ENCODE measurements at regions not wholly inside any gene's neighbourhood (a gene's known extent, or its start where the extent isn't known, plus 50 kb on each side); places are given as distances from the start of the nearest gene placed in this dataset.

DNA sequence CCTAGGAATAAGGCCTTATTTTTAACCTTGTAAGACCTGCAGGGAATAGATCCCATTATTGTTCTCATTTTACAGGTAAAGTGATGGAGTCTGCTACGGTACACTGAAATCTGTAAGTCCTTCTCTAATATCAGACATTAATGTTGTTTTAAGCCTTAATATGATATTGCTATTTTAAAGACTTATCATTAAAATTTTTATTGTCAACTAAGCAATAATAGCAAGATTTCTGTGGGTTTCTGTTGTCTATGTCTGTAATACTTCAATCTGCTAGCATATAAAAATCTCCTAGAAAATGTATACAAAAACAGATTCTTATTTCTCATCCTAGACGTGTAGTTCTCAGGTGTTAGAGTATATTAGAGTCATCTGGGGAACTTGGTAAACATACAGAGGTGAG, 317.5 kb upstream of the TENM4 start:
- TF ChIP-seq, protein P1, sequence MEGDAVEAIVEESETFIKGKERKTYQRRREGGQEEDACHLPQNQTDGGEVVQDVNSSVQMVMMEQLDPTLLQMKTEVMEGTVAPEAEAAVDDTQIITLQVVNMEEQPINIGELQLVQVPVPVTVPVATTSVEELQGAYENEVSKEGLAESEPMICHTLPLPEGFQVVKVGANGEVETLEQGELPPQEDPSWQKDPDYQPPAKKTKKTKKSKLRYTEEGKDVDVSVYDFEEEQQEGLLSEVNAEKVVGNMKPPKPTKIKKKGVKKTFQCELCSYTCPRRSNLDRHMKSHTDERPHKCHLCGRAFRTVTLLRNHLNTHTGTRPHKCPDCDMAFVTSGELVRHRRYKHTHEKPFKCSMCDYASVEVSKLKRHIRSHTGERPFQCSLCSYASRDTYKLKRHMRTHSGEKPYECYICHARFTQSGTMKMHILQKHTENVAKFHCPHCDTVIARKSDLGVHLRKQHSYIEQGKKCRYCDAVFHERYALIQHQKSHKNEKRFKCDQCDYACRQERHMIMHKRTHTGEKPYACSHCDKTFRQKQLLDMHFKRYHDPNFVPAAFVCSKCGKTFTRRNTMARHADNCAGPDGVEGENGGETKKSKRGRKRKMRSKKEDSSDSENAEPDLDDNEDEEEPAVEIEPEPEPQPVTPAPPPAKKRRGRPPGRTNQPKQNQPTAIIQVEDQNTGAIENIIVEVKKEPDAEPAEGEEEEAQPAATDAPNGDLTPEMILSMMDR (IDR thresholded peaks at IDR 0.05; ENCODE audit: low read depth, low read length) = no peak
- no peak for DNase-seq (ENCODE audit: low read depth, low spot score)
- in situ Hi-C loops (cut with HindIII; ENCODE audit: low sequenced_read_pairs) = no loop called here
- H3K4me3 ChIP-seq (ENCODE audit: low read depth, low read length) = no peak overlapping the region

DNA sequence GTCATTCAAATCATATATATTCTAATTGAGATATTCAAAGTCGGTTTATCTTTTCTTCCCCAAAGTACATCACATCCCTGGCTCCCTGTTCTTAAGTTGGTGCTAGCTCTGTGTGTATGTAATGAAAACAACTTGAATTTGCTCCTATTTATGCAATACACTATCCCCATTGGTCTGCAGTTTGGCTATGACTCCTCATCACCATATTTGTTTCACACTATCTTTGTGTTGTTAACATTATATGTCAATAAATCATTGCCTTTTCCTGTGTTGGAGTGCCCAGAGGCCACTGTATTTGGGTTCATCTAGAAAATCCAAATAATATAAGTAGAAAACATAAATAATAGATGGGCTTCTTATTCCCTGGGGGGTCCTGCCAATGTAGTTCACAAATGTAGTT, 306.6 kb upstream of the TENM4 start:
- TF ChIP-seq, protein P1 (IDR thresholded peaks at IDR 0.05; ENCODE audit: low read depth, low read length) = no peak
- no peak for DNase-seq (ENCODE audit: low read depth, low spot score)
- H3K4me3 ChIP-seq (ENCODE audit: low read depth, low read length) = no peak overlapping the region
- in situ Hi-C loops (cut with HindIII; ENCODE audit: low sequenced_read_pairs) = no loop called here

DNA sequence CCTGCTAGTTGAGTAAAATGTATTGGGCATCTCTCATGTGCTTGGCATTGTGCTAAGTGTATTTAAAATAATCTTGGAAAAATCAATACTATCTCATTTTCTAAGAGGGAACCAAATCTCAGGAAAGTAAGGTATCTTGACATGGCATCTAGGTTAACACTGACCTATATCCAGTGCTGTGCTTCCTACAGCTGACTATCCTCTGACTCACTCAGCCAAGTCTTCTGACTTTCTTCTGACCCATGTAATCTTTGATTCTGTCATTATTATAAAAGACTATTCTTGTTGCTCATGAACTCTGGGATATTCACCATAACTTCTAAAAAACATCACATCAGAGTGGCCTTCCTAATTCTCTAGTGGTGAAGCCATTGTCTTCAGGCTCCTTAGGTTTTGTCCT, 304.1 kb upstream of the TENM4 start:
- H3K4me3 ChIP-seq (ENCODE audit: low read depth, low read length) = no peak overlapping the region
- TF ChIP-seq, protein P1 (IDR thresholded peaks at IDR 0.05; ENCODE audit: low read depth, low read length) = no peak
- DNase-seq (ENCODE audit: low read depth, low spot score) = no peak
- in situ Hi-C loops (cut with HindIII; ENCODE audit: low sequenced_read_pairs) = no loop called here

DNA sequence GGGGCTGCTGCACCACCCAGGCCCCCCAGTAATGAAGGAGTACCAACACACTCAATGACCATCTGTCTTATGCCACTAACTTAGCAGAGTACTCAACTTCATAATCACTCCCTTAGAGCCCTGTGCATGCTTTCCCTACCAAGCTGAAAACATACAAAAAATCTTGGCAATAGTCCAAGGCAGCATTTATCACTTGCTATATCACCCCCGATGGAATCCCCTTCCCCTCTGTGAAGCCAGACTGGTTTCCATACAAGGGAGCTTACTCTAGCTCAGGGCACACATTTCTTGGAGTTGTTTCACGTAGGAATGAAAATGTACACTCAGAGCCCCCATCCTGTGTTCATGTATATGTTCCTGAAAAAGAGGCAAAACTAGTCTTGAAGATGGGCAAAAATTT, 301.3 kb upstream of the TENM4 start:
- no peak for DNase-seq (ENCODE audit: low read depth, low spot score)
- no peak overlapping the region for H3K4me3 ChIP-seq (ENCODE audit: low read depth, low read length)
- TF ChIP-seq, protein P1 (IDR thresholded peaks at IDR 0.05; ENCODE audit: low read depth, low read length) = no peak
- in situ Hi-C loops (cut with HindIII; ENCODE audit: low sequenced_read_pairs) = no loop called here

DNA sequence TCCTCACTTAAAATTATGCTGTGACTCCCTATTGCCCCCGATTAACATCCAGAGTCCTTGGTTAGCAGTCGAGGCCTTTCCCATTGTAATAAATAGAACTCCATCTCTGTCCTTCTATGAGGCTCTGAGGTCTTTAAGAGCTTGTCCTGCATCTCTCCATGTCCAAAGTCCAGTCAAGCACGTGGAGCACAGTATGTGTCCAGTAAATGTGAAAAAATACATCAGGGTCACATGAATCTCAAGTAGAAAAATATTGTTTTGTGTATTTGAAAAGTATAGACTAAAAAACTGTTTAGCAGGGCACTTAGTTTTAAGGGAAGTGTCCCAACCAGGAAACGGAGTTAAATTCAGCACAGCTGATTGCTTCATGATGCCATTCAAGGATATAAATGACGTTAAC, 298.8 kb upstream of the TENM4 start:
- in situ Hi-C loops (cut with HindIII; ENCODE audit: low sequenced_read_pairs) = no loop called here
- no peak overlapping the region for H3K4me3 ChIP-seq (ENCODE audit: low read depth, low read length)
- TF ChIP-seq, protein P1 (IDR thresholded peaks at IDR 0.05; ENCODE audit: low read depth, low read length) = no peak
- DNase-seq (ENCODE audit: low read depth, low spot score) = no peak

DNA sequence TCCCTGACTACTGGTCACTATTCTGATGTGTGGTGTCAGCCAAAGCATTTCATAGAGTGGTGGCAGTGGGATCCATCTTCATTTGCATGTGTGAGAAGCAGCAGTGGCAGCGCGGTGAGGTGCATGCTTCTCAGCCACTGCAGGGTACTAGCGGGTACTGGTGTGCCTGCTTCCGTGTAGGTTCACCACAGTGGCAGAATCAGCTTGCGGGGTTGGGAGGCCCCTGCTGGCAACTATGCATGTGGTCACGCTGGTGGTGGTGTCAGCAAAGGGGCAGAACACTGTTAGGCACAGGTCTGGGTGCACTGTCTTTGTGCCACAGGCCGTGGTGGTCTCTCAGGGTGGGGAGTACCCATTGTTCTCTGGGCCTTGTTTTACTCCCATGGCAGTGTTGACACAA, 286.4 kb upstream of the TENM4 start:
- TF ChIP-seq, protein P1 (IDR thresholded peaks at IDR 0.05; ENCODE audit: low read depth, low read length) = no peak
- in situ Hi-C loops (cut with HindIII; ENCODE audit: low sequenced_read_pairs) = no loop called here
- no peak for DNase-seq (ENCODE audit: low read depth, low spot score)
- H3K4me3 ChIP-seq (ENCODE audit: low read depth, low read length) = no peak overlapping the region

DNA sequence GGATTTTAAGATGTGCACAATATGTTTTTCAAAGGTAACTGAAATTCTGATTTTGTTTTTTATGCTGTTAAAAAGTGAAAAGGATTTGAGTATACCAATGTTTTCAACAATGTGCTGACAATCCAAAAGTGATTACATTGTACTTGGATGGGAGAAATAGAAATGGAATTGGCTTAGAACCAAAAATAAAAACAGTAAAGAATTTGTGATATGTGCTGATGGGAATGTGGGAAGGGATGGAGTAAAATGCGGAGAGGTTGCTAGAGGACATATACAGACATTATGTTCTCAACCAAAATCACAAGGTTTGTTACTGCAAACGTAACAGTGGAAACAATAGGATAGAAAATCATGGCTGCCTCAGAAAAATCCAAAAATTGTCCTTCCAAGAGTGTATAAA, 279.3 kb upstream of the TENM4 start:
- TF ChIP-seq, protein P1 (IDR thresholded peaks at IDR 0.05; ENCODE audit: low read depth, low read length) = no peak
- in situ Hi-C loops (cut with HindIII; ENCODE audit: low sequenced_read_pairs) = no loop called here

More for the DNA sequence above, 279.3 kb upstream of the TENM4 start:
- no peak for DNase-seq (ENCODE audit: low read depth, low spot score)
- no peak overlapping the region for H3K4me3 ChIP-seq (ENCODE audit: low read depth, low read length)
